ENCODE measurements at regions not wholly inside any gene's neighbourhood (a gene's known extent, or its start where the extent isn't known, plus 50 kb on each side); places are given as distances from the start of the nearest gene placed in this dataset.
"Not testable (repeated sequence)": the region's sequence is repeated elsewhere in the genome, so short reads cannot be mapped to it uniquely, and the experiment has no call there.

DNA sequence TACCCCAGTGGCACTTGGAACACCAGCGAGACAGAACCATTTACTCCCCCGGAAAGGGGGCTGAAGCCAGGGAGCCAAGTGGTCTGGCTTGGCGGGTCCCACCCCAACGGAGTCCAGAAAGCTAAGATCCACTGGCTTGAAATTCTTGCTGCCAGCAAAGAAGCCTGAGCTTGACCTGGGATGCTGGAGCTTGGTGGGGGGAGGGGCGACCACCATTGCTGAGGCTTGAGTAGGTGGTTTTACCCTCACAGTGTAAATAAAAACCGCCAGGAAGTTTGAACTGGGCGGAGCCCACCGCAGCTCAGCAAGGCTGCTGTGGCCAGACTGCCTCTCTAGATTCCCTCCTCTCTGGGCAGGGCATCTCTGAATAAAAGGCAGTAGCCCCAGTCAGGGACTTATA is 62.8 kb downstream of the RPS24 start:
- H3K79me2 ChIP-seq (ENCODE audit: low read depth); H3K36me3 ChIP-seq (ENCODE audit: low read depth); H3F3A ChIP-seq (ENCODE audit: insufficient read depth, low read depth); H3K4me3 ChIP-seq; H3K27ac ChIP-seq; H2AFZ ChIP-seq; DNase-seq; H4K20me1 ChIP-seq (ENCODE audit: insufficient read depth); H3K4me2 ChIP-seq; CTCF ChIA-PET; H3K4me1 ChIP-seq (replicated peaks; ENCODE audit: insufficient read depth); H3K9me2 ChIP-seq (ENCODE audit: insufficient read depth); POLR2A ChIA-PET (ENCODE audit: unreplicated experiment); BruUV-seq (replicated peaks); intact Hi-C loops (cut with micrococcal nuclease; ENCODE audit: unreplicated experiment): not testable (repeated sequence)
- Histone ChIP-seq H3K9me3 (ENCODE audit: insufficient read depth, low read depth) (peaks cover 11% of the 10 kb centered on the region; the same call in 1 of the 2 replicates), H3K27me3 (ENCODE audit: insufficient read depth, low read depth) (peaks cover 65% of the 10 kb centered on the region)

DNA sequence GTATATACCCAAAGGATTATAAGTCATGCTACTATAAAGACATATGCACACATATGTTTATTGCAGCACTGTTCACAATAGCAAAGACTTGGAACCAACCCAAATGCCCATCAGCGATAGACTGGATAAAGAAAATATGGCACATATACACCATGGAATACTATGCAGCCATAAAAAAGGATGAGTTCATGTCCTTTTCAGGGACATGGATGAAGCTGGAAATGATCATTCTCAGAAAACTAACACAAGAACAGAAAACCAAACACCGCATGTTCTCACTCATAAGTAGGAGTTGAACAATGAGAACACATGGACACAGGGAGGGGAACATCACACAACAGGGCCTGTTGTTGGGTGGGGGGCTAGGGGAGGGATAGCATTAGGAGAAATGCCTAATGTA is 68.9 kb downstream of the RPS24 start:
- H3K27ac ChIP-seq; H2AFZ ChIP-seq; POLR2A ChIA-PET (ENCODE audit: unreplicated experiment); BruUV-seq (replicated peaks); H3K9me2 ChIP-seq (ENCODE audit: insufficient read depth); H3K36me3 ChIP-seq (ENCODE audit: low read depth); H3K4me3 ChIP-seq; H3K79me2 ChIP-seq (ENCODE audit: low read depth); H3K9me3 ChIP-seq (ENCODE audit: insufficient read depth, low read depth); H3F3A ChIP-seq (ENCODE audit: insufficient read depth, low read depth); CTCF ChIA-PET; H4K20me1 ChIP-seq (ENCODE audit: insufficient read depth); H3K4me2 ChIP-seq; intact Hi-C loops (cut with micrococcal nuclease; ENCODE audit: unreplicated experiment); DNase-seq; H3K4me1 ChIP-seq (replicated peaks; ENCODE audit: insufficient read depth): not testable (repeated sequence)
- peaks cover 63% of the 10 kb centered on the region for H3K27me3 ChIP-seq (ENCODE audit: insufficient read depth, low read depth)

GRCh38 chr10:78109210-78109609 is 75.5 kb downstream of the RPS24 start:
- Histone ChIP-seq H3K9me3 (ENCODE audit: insufficient read depth, low read depth) (no peaks in the 10 kb centered on the region; the same call in 1 of the 2 replicates), H2AFZ (no peak overlapping the region), H3K4me1 (replicated peaks; ENCODE audit: insufficient read depth) (no peaks in the 10 kb centered on the region), H3K36me3 (ENCODE audit: low read depth) (no peaks in the 10 kb centered on the region), H3K9me2 (ENCODE audit: insufficient read depth) (no peaks in the 10 kb centered on the region), H4K20me1 (ENCODE audit: insufficient read depth) (no peaks in the 10 kb centered on the region), H3K4me2 (no peak overlapping the region), H3K27me3 (ENCODE audit: insufficient read depth, low read depth) (peaks cover 31% of the 10 kb centered on the region), H3F3A (ENCODE audit: insufficient read depth, low read depth) (no peaks in the 10 kb centered on the region), H3K27ac (no peak overlapping the region), H3K4me3 (no peak overlapping the region), H3K79me2 (ENCODE audit: low read depth) (no peaks in the 10 kb centered on the region)
- ChIA-PET POLR2A (ENCODE audit: unreplicated experiment) (no interaction called here), CTCF (no interaction called here)
- intact Hi-C loops (cut with micrococcal nuclease; ENCODE audit: unreplicated experiment): no loop called here
- no TSS peak for BruUV-seq (replicated peaks)
- no peak for DNase-seq
- TF ChIP-seq EZH2 (IDR thresholded peaks at IDR 0.05; ENCODE audit: low read depth): no peak
- TF ChIP-seq, protein P1, sequence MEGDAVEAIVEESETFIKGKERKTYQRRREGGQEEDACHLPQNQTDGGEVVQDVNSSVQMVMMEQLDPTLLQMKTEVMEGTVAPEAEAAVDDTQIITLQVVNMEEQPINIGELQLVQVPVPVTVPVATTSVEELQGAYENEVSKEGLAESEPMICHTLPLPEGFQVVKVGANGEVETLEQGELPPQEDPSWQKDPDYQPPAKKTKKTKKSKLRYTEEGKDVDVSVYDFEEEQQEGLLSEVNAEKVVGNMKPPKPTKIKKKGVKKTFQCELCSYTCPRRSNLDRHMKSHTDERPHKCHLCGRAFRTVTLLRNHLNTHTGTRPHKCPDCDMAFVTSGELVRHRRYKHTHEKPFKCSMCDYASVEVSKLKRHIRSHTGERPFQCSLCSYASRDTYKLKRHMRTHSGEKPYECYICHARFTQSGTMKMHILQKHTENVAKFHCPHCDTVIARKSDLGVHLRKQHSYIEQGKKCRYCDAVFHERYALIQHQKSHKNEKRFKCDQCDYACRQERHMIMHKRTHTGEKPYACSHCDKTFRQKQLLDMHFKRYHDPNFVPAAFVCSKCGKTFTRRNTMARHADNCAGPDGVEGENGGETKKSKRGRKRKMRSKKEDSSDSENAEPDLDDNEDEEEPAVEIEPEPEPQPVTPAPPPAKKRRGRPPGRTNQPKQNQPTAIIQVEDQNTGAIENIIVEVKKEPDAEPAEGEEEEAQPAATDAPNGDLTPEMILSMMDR (conservative IDR thresholded peaks at IDR 0.05): no peak

- no peak for TF ChIP-seq EZH2 (IDR thresholded peaks at IDR 0.05; ENCODE audit: low read depth)
- TF ChIP-seq, protein P1 (conservative IDR thresholded peaks at IDR 0.05): no peak
- Histone ChIP-seq H2AFZ (no peak overlapping the region), H3K9me2 (ENCODE audit: insufficient read depth) (no peaks in the 10 kb centered on the region), H4K20me1 (ENCODE audit: insufficient read depth) (no peaks in the 10 kb centered on the region), H3K27ac (no peak overlapping the region), H3K27me3 (ENCODE audit: insufficient read depth, low read depth) (peaks cover 68% of the 10 kb centered on the region), H3K4me3 (no peak overlapping the region), H3K4me1 (replicated peaks; ENCODE audit: insufficient read depth) (no peaks in the 10 kb centered on the region), H3K36me3 (ENCODE audit: low read depth) (no peaks in the 10 kb centered on the region), H3K79me2 (ENCODE audit: low read depth) (no peaks in the 10 kb centered on the region), H3K4me2 (no peak overlapping the region), H3K9me3 (ENCODE audit: insufficient read depth, low read depth) (no peaks in the 10 kb centered on the region; the same call in 1 of the 2 replicates), H3F3A (ENCODE audit: insufficient read depth, low read depth) (no peaks in the 10 kb centered on the region)
- ChIA-PET POLR2A (ENCODE audit: unreplicated experiment) (no interaction called here), CTCF (no interaction called here)
- intact Hi-C loops (cut with micrococcal nuclease; ENCODE audit: unreplicated experiment): no loop called here
- no TSS peak for BruUV-seq (replicated peaks)
- no peak for DNase-seq
Measured at GRCh38 chr10:78115135-78115853, 81.6 kb downstream of the RPS24 start.

All from PC-9 (cell line).